ENCODE measurements at regions not wholly inside any gene's neighbourhood (a gene's known extent, or its start where the extent isn't known, plus 50 kb on each side); places are given as distances from the start of the nearest gene placed in this dataset.
"Not testable (repeated sequence)": the region's sequence is repeated elsewhere in the genome, so short reads cannot be mapped to it uniquely, and the experiment has no call there.

DNA sequence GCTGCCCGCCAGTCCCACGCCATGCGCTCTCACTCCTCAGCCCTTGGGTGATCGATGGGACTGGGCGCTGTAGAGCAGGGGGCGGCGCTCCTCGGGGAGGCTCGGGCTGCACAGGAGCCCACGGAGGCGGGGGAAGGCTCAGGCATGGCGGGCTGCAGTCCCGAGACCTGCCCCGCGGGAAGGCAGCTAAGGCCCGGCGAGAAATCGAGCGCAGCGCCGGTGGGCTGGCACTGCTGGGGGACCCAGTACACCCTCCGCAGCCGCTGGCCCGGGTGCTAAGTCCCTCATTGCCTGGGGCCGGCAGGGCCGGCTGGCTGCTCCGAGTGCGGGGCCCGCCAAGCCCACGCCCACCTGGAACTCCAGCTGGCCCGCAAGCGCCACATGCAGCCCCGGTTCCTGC lies 102.2 kb upstream of the PDE10A start:
- H3K27ac Mint-ChIP-seq; H3K4me1 Mint-ChIP-seq; POLR2A ChIA-PET; H3K27me3 Mint-ChIP-seq; H3K9me3 Mint-ChIP-seq; H3K36me3 Mint-ChIP-seq; ATAC-seq (ENCODE audit: low read depth); DNase-seq; H3K4me3 Mint-ChIP-seq: not testable (repeated sequence)

GRCh38 chr6:165762876-165763275 lies 99.8 kb upstream of the PDE10A start:
- no peaks in the 10 kb centered on the region for H3K9me3 Mint-ChIP-seq
- no peak for DNase-seq
- no peaks in the 10 kb centered on the region for H3K36me3 Mint-ChIP-seq
- ATAC-seq (ENCODE audit: low read depth): no peak
- H3K4me3 Mint-ChIP-seq: no peak overlapping the region
- H3K27me3 Mint-ChIP-seq: no peaks in the 10 kb centered on the region
- H3K4me1 Mint-ChIP-seq: no peaks in the 10 kb centered on the region
- no peak overlapping the region for H3K27ac Mint-ChIP-seq
- POLR2A ChIA-PET: no interaction called here

DNA sequence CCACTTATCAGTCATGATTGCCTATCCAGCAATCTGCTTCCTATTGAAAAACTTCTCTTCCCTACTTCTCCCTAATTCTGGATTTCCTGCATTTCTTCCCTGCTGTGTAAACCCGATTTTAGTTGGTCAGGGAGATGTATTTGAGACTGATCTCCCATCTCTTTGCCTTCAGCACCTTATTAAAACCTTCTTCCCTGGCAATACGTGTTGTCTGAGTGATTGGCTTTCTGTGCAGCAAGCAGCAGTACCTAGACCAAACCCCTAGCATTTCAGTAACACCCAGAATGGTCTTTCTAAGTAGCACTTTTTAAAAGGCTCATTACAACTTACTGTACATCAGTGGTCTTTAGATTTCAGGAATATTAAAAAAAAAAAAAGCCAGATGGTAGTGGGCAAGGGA lies 99.1 kb upstream of the PDE10A start:
- DNase-seq (no peak), ATAC-seq (ENCODE audit: low read depth) (no peak)
- Mint-ChIP-seq H3K27me3 (no peaks in the 10 kb centered on the region), H3K27ac (no peak overlapping the region), H3K36me3 (no peaks in the 10 kb centered on the region), H3K4me3 (no peak overlapping the region), H3K4me1 (no peaks in the 10 kb centered on the region), H3K9me3 (no peaks in the 10 kb centered on the region)
- POLR2A ChIA-PET: no interaction called here

GRCh38 chr6:165760803-165761185 lies 97.8 kb upstream of the PDE10A start:
- no peaks in the 10 kb centered on the region for H3K4me1 Mint-ChIP-seq
- H3K36me3 Mint-ChIP-seq: no peaks in the 10 kb centered on the region
- no peaks in the 10 kb centered on the region for H3K27me3 Mint-ChIP-seq
- DNase-seq (no peak), ATAC-seq (ENCODE audit: low read depth) (no peak)
- POLR2A ChIA-PET: interaction anchor here (0.6 kb wide), 1 partner anchor 580 kb away, joined by 5 read pairs; no protein-coding TSS in a partner anchor
- H3K9me3 Mint-ChIP-seq: no peaks in the 10 kb centered on the region
- no peak overlapping the region for H3K4me3 Mint-ChIP-seq
- H3K27ac Mint-ChIP-seq: no peak overlapping the region

- H3K36me3 Mint-ChIP-seq: no peaks in the 10 kb centered on the region
- DNase-seq (no peak), ATAC-seq (ENCODE audit: low read depth) (no peak)
- no peaks in the 10 kb centered on the region for H3K4me1 Mint-ChIP-seq
- POLR2A ChIA-PET: interaction anchor here (0.6 kb wide), 1 partner anchor 581 kb away, joined by 5 read pairs; no protein-coding TSS in a partner anchor
- no peaks in the 10 kb centered on the region for H3K9me3 Mint-ChIP-seq
- no peak overlapping the region for H3K4me3 Mint-ChIP-seq
- no peak overlapping the region for H3K27ac Mint-ChIP-seq
- H3K27me3 Mint-ChIP-seq: peaks cover 2% of the 10 kb centered on the region
Measured at GRCh38 chr6:165760126-165760802, 97.2 kb upstream of the PDE10A start.

DNA sequence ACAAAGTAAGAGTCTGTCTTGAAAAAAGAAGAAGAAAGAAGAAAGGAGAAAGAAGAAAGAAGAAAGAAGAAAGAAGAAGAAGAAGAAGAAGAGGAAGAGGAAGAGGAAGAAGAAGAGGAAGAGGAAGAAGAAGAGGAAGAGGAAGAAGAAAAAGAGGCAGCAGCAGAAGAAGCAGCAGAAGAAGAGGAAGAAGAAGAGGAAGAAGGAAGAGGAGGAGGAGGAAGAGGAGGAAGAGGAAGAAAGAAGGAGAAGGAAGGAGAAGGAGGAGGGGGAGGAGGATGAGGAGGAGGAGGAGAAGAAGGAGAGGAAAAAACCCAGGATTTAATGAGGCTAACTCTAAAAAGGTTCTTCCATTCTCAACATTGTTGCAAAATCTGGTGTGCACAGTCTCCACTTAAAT lies 95.4 kb upstream of the PDE10A start:
- Mint-ChIP-seq H3K27ac (no peak overlapping the region), H3K36me3 (no peaks in the 10 kb centered on the region), H3K4me1 (no peaks in the 10 kb centered on the region), H3K9me3 (no peaks in the 10 kb centered on the region), H3K4me3 (no peak overlapping the region), H3K27me3 (peaks cover 3% of the 10 kb centered on the region)
- no peak for ATAC-seq (ENCODE audit: low read depth)
- no peak for DNase-seq
- POLR2A ChIA-PET: no interaction called here

- no peaks in the 10 kb centered on the region for H3K36me3 Mint-ChIP-seq
- ATAC-seq (ENCODE audit: low read depth) (no peak), DNase-seq (no peak)
- no peak overlapping the region for H3K27ac Mint-ChIP-seq
- no peaks in the 10 kb centered on the region for H3K4me1 Mint-ChIP-seq
- POLR2A ChIA-PET: no interaction called here
- H3K4me3 Mint-ChIP-seq: no peak overlapping the region
- peaks cover 3% of the 10 kb centered on the region for H3K27me3 Mint-ChIP-seq
- no peaks in the 10 kb centered on the region for H3K9me3 Mint-ChIP-seq
Measured at GRCh38 chr6:165755583-165755982, 92.5 kb upstream of the PDE10A start.

DNA sequence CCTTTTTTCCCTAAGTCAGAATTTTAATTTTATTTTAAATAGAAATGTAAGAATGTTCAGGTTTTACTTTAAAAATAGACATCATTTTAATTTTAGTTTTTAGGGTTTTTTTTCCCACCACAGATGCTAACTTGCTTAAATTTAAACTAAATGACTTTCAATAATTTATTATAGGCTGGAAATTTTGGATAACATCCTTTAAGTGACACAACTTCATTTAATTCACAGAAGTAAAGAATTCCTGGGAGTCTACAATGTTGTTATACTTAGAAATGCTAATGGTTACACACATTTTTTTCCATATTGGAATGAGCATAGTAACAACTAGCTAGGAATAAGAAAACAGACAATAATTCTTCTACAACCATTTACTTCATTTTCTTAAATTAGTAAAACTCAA lies 90.5 kb upstream of the PDE10A start:
- H3K4me1 Mint-ChIP-seq: no peaks in the 10 kb centered on the region
- no peak overlapping the region for H3K27ac Mint-ChIP-seq
- ATAC-seq (ENCODE audit: low read depth) (no peak), DNase-seq (no peak)
- H3K36me3 Mint-ChIP-seq: no peaks in the 10 kb centered on the region
- peaks cover 3% of the 10 kb centered on the region for H3K27me3 Mint-ChIP-seq
- peaks cover 5% of the 10 kb centered on the region for H3K9me3 Mint-ChIP-seq
- no peak overlapping the region for H3K4me3 Mint-ChIP-seq
- POLR2A ChIA-PET: no interaction called here

DNA sequence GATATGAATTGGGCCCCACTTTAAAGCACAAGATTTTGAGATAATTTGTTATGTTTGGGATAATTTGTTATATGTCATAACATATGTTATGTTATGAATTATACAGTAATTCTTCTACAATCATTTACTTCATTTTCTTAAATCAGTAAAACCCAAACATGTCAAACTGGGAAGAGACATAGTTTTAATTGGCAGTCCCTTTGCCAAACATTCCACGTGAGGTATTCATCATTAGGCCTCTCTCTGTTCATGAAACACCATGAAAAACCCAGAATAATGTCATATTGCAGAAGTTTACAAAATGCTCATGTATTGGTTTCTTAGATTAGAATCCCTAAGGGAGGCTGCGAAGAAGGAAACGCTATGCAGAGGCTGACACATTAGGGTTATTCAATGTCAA lies 89.4 kb upstream of the PDE10A start:
- POLR2A ChIA-PET: no interaction called here
- Mint-ChIP-seq H3K4me3 (no peak overlapping the region), H3K36me3 (no peaks in the 10 kb centered on the region), H3K9me3 (peaks cover 5% of the 10 kb centered on the region), H3K27ac (no peak overlapping the region), H3K27me3 (peaks cover 3% of the 10 kb centered on the region), H3K4me1 (no peaks in the 10 kb centered on the region)
- DNase-seq (no peak), ATAC-seq (ENCODE audit: low read depth) (no peak)

- Mint-ChIP-seq H3K9me3 (peaks cover 5% of the 10 kb centered on the region), H3K4me1 (no peaks in the 10 kb centered on the region), H3K36me3 (no peaks in the 10 kb centered on the region), H3K27ac (no peak overlapping the region), H3K27me3 (peaks cover 5% of the 10 kb centered on the region), H3K4me3 (no peak overlapping the region)
- POLR2A ChIA-PET: no interaction called here
- DNase-seq (no peak), ATAC-seq (ENCODE audit: low read depth) (no peak)
Measured at GRCh38 chr6:165751486-165751885, 88.4 kb upstream of the PDE10A start.

- H3K4me1 Mint-ChIP-seq: no peaks in the 10 kb centered on the region
- H3K27me3 Mint-ChIP-seq: peaks cover 1% of the 10 kb centered on the region
- DNase-seq: no peak
- POLR2A ChIA-PET: no interaction called here
- H3K27ac Mint-ChIP-seq: no peak overlapping the region
- peaks cover 5% of the 10 kb centered on the region for H3K9me3 Mint-ChIP-seq
- ATAC-seq (ENCODE audit: low read depth): no peak
- H3K4me3 Mint-ChIP-seq: no peak overlapping the region
- no peaks in the 10 kb centered on the region for H3K36me3 Mint-ChIP-seq
Measured at GRCh38 chr6:165749163-165749562, 86.1 kb upstream of the PDE10A start.

GRCh38 chr6:165748390-165748789 lies 85.3 kb upstream of the PDE10A start:
- ATAC-seq (ENCODE audit: low read depth) (no peak), DNase-seq (no peak)
- H3K27ac Mint-ChIP-seq: no peak overlapping the region
- H3K4me3 Mint-ChIP-seq: no peak overlapping the region
- no peaks in the 10 kb centered on the region for H3K4me1 Mint-ChIP-seq
- no peaks in the 10 kb centered on the region for H3K36me3 Mint-ChIP-seq
- peaks cover 1% of the 10 kb centered on the region for H3K27me3 Mint-ChIP-seq
- H3K9me3 Mint-ChIP-seq: peaks cover 5% of the 10 kb centered on the region
- POLR2A ChIA-PET: no interaction called here

DNA sequence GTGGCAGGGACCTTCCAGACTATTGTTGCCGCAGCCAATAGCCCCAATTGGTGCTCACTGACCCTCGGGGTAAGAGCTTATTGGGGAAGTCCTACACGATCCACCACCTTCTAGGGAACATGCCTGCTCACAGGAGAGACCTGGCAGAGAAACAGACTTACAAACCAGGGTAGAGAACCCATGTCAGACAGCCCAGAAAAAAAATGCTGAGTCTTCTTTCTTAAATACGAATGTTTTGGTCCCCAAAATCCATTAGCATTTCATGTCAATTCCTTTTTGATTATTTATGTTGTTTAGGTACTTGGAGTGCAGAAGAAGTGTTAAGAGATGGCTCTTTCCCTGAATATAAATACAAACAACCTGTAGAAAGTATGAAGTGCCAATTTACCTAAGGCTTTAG lies 84.9 kb upstream of the PDE10A start:
- H3K27ac Mint-ChIP-seq: no peak overlapping the region
- no peak overlapping the region for H3K4me3 Mint-ChIP-seq
- peaks cover 5% of the 10 kb centered on the region for H3K9me3 Mint-ChIP-seq
- H3K4me1 Mint-ChIP-seq: no peaks in the 10 kb centered on the region
- POLR2A ChIA-PET: no interaction called here
- H3K27me3 Mint-ChIP-seq: peaks cover 1% of the 10 kb centered on the region
- DNase-seq (no peak), ATAC-seq (ENCODE audit: low read depth) (no peak)
- H3K36me3 Mint-ChIP-seq: no peaks in the 10 kb centered on the region

- Mint-ChIP-seq H3K27me3 (peaks cover 1% of the 10 kb centered on the region), H3K4me1 (no peaks in the 10 kb centered on the region), H3K36me3 (no peaks in the 10 kb centered on the region), H3K27ac (no peak overlapping the region), H3K4me3 (no peak overlapping the region), H3K9me3 (peaks cover 5% of the 10 kb centered on the region)
- POLR2A ChIA-PET: no interaction called here
- ATAC-seq (ENCODE audit: low read depth): no peak
- no peak for DNase-seq
Measured at GRCh38 chr6:165746331-165746730, 83.3 kb upstream of the PDE10A start.

GRCh38 chr6:165745492-165745891 lies 82.5 kb upstream of the PDE10A start:
- ATAC-seq (ENCODE audit: low read depth) (no peak), DNase-seq (no peak)
- POLR2A ChIA-PET: no interaction called here
- H3K27ac Mint-ChIP-seq: no peak overlapping the region
- no peaks in the 10 kb centered on the region for H3K36me3 Mint-ChIP-seq
- peaks cover 1% of the 10 kb centered on the region for H3K27me3 Mint-ChIP-seq
- H3K4me3 Mint-ChIP-seq: no peak overlapping the region
- no peaks in the 10 kb centered on the region for H3K4me1 Mint-ChIP-seq
- peaks cover 5% of the 10 kb centered on the region for H3K9me3 Mint-ChIP-seq

Data from activated naive CD8-positive, alpha-beta T cell treated with anti-CD3 and anti-CD28 coated beads, Interleukin-2, amount 10 ng/mL, durations not matched to agents 7 days and 5 days (primary cell).